Astrocyte of the cerebellum (primary cell): ENCODE measurements at regions not wholly inside any gene's neighbourhood (a gene's known extent, or its start where the extent isn't known, plus 50 kb on each side); places are given as distances from the start of the nearest gene placed in this dataset.
"Not testable (repeated sequence)": the region's sequence is repeated elsewhere in the genome, so short reads cannot be mapped to it uniquely, and the experiment has no call there.

ENCODE experiments used
- DNase-seq: peaks from one replicate; pipeline ENCODE4 v3.0.0-alpha.2; 2011; ENCODE audit warnings: low read depth
- H3K4me3 ChIP-seq: 2 replicates; pipeline ENCODE4 v1.5.1; 2011; ENCODE audit warnings: mild to moderate bottlenecking, low read depth, low read length, moderate library complexity
- CTCF ChIP-seq: IDR thresholded peaks from 2 replicates; pipeline ENCODE4 v1.5.1; 2012; ENCODE audit warnings: low read length, low read depth, moderate library complexity, mild to moderate bottlenecking; ENCODE audit errors: missing control alignments
- in situ Hi-C: cut with HindIII; loops from 2 replicates; pipeline ENCODE4 v1.10.0; 2017; ENCODE audit warnings: low sequenced_read_pairs

GRCh38 chr1:117314951-117315350 is 52.3 kb upstream of the MAN1A2 start:
- in situ Hi-C loops, H3K4me3 ChIP-seq, DNase-seq: not testable (repeated sequence)

- in situ Hi-C loops: no loop called here
Measured at GRCh38 chr1:117313555-117313954, 53.7 kb upstream of the MAN1A2 start.

GRCh38 chr1:117312453-117313138 is 54.7 kb upstream of the MAN1A2 start:
- peak; percentile 49 for TF ChIP-seq CTCF
- no peak overlapping the region for H3K4me3 ChIP-seq
- no peak for DNase-seq
- in situ Hi-C loops: no loop called here

More at GRCh38 chr1:117313555-117313954, 53.7 kb upstream of the MAN1A2 start:
- TF ChIP-seq CTCF: no peak
- no peak for DNase-seq
- H3K4me3 ChIP-seq: no peak overlapping the region

GRCh38 chr1:117308311-117308916 is 58.8 kb upstream of the MAN1A2 start:
- TF ChIP-seq CTCF: no peak
- no peak overlapping the region for H3K4me3 ChIP-seq
- no peak for DNase-seq
- in situ Hi-C loops: no loop called here

- in situ Hi-C loops: no loop called here
- no peak overlapping the region for H3K4me3 ChIP-seq
Measured at GRCh38 chr1:117301901-117302300, 65.3 kb upstream of the MAN1A2 start.

GRCh38 chr1:117300183-117300582 is 67.1 kb upstream of the MAN1A2 start:
- DNase-seq, in situ Hi-C loops, H3K4me3 ChIP-seq: not testable (repeated sequence)

More at GRCh38 chr1:117301901-117302300, 65.3 kb upstream of the MAN1A2 start:
- no peak for TF ChIP-seq CTCF
- DNase-seq: no peak

GRCh38 chr1:117295001-117295400 is 72.2 kb upstream of the MAN1A2 start:
- in situ Hi-C loops: loop anchor here (25.0 kb wide), 1 partner anchor 233 kb away; the partner anchor contains the start of gene TTF2
- H3K4me3 ChIP-seq: no peak overlapping the region
- TF ChIP-seq CTCF: no peak
- no peak for DNase-seq
